SU-DHL-6 (cell line): ENCODE measurements at regions not wholly inside any gene's neighbourhood (a gene's known extent, or its start where the extent isn't known, plus 50 kb on each side); places are given as distances from the start of the nearest gene placed in this dataset.

ENCODE experiments used
- CTCF ChIP-seq: fragments of 200-600 bp; sonication (generic); IDR thresholded peaks from one replicate; pipeline ENCODE4 v1.5.1; 2017; ENCODE audit warnings: antibody characterized with exemption, mild to moderate bottlenecking, low read length, moderate library complexity; ENCODE audit not compliant: insufficient read depth, poor library complexity, severe bottlenecking
- EZH2phosphoT487 ChIP-seq: fragments of 200-600 bp; sonication (generic), shearing (Covaris generic); conservative IDR thresholded peaks from 2 replicates; pipeline ENCODE4 v1.6.1; 2018; ENCODE audit warnings: mild to moderate bottlenecking, antibody characterized with exemption, low read length, moderate library complexity, mixed read lengths

- no peak for TF ChIP-seq CTCF
- no peak for TF ChIP-seq EZH2phosphoT487
Measured at GRCh38 chrX:42948723-42949657, 171.0 kb upstream of the PPP1R2C start.
